Ascending aorta (tissue), 2 donors: ENCODE measurements at regions not wholly inside any gene's neighbourhood (a gene's known extent, or its start where the extent isn't known, plus 50 kb on each side); places are given as distances from the start of the nearest gene placed in this dataset.

Source experiments
- DNase-seq, 2 donors: peaks; one replicate each; pipeline ENCODE4 v3.0.0-alpha.2; 2019; ENCODE audit warnings: low spot score in 2 of 2
- H3K27ac ChIP-seq, 2 donors: fragments of 200-600 bp; sonication (generic); one replicate each; pipeline ENCODE4 v1.5.1; 2016 to 2017; ENCODE audit warnings: mild to moderate bottlenecking in 1 of 2
- H3K27me3 ChIP-seq: fragments of 200-600 bp; sonication (generic); one replicate; pipeline ENCODE4 v1.5.1; 2017
- H3K36me3 ChIP-seq, 2 donors: fragments of 200-600 bp; sonication (generic); one replicate each; pipeline ENCODE4 v1.5.1; 2016
- H3K4me1 ChIP-seq, 2 donors: fragments of 200-600 bp; sonication (generic); one replicate each; pipeline ENCODE4 v1.5.1; 2016 to 2017; ENCODE audit warnings: mild to moderate bottlenecking in 1 of 2
- H3K4me3 ChIP-seq, 2 donors: fragments of 200-600 bp; sonication (generic); one replicate each; pipeline ENCODE4 v1.5.1; 2016 to 2017; ENCODE audit warnings: mild to moderate bottlenecking in 1 of 2
- H3K9me3 ChIP-seq, 2 donors: fragments of 200-600 bp; sonication (generic); one replicate each; pipeline ENCODE4 v1.5.1; 2016
- intact Hi-C: fragments of 100-400 bp; cut with DNase I; formaldehyde crosslinking; loops from one replicate; pipeline ENCODE4 v1.15.1; 2023
- TF ChIP-seq, protein P1 (sequence below), 3 experiments: fragments of 200-600 bp in 2 of 3; fragments of 450-650 bp in 1 of 3; sonication (generic) in 2 of 3; IDR thresholded peaks; one replicate each; pipeline ENCODE4 v1.5.1; 2016 to 2019; ENCODE audit warnings: antibody characterized with exemption in 3 of 3, mild to moderate bottlenecking in 1 of 3, moderate library complexity in 1 of 3

DNA sequence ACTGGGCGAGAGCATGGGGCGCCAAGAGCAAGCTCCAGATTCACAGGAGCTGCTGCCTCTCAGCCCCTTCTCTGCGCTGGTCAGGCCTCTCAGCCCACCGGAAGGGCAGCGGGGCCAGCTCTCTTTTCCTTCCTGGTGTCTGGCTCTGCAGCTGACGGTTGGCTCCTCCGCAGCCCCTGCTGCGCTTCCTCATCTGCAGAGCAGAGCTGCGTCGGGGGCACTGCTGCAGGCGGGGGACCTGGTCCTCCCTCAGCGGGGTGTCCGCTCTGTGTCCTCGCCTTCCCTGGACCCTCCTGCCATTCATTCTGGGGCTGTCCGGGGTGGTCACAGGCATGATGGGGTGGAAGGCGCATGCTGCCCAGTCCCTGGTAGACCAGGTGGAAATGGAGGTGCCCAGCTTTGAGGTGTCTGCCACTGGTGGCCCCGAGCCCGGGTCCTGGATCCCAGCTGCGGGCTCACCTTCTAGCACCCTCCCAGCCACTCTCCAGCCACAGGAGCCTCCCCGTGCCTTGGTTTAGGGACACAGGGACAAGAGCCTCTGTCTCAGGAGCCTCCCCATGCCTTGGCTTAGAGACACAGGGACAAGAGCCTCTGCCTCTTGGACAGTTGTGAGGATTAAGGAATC lies 84.8 kb downstream of the IRF8 start:
- Histone ChIP-seq H3K27me3 (no peaks in the 10 kb centered on the region), H3K4me3 (no peak overlapping the region), H3K36me3 (no peaks in the 10 kb centered on the region), H3K9me3 (no peaks in the 10 kb centered on the region), H3K27ac (no peak overlapping the region), H3K4me1 (no peaks in the 10 kb centered on the region)
- peak in 1 of 2 donors; percentile 47 for DNase-seq
- intact Hi-C loops, result no loop called here
- TF ChIP-seq, protein P1, sequence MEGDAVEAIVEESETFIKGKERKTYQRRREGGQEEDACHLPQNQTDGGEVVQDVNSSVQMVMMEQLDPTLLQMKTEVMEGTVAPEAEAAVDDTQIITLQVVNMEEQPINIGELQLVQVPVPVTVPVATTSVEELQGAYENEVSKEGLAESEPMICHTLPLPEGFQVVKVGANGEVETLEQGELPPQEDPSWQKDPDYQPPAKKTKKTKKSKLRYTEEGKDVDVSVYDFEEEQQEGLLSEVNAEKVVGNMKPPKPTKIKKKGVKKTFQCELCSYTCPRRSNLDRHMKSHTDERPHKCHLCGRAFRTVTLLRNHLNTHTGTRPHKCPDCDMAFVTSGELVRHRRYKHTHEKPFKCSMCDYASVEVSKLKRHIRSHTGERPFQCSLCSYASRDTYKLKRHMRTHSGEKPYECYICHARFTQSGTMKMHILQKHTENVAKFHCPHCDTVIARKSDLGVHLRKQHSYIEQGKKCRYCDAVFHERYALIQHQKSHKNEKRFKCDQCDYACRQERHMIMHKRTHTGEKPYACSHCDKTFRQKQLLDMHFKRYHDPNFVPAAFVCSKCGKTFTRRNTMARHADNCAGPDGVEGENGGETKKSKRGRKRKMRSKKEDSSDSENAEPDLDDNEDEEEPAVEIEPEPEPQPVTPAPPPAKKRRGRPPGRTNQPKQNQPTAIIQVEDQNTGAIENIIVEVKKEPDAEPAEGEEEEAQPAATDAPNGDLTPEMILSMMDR (IDR thresholded peaks at IDR 0.05), result no peak

DNA sequence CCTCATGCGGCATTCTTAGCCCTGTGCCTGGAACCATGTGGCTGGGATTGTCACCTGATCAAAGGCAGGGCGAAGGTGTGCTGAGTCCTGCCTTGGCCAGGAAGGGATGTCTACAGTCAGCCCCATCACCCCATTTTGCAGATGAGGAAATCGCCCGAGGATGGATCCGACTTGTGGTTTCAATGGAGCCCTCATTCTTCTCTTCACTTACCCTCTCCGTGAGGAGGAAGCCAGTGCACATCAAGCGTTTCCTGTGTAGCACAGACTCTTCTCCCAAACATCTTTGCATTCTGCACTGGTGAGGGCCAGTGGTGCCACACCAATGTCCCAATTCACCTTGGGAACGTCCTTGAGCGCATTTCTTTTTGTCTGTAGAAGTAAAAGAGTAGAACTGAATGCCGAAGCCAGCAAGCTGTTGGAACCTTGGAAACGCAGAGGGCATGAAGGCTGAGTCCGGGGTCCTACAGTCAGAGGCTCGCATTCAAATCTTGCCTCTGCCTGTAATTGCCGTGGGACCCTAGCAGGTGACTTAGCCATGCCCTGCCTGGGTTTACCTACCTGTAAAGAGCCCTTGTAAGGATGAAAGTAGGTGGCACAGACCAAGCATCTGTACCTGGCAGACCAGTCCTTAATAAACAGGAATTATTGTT lies 85.4 kb downstream of the IRF8 start:
- no peaks in the 10 kb centered on the region for H3K36me3 ChIP-seq
- H3K27me3 ChIP-seq, result no peaks in the 10 kb centered on the region
- H3K27ac ChIP-seq, result no peak overlapping the region
- TF ChIP-seq, protein P1 (IDR thresholded peaks at IDR 0.05), result no peak
- no peaks in the 10 kb centered on the region for H3K4me1 ChIP-seq
- H3K9me3 ChIP-seq, result no peaks in the 10 kb centered on the region
- H3K4me3 ChIP-seq, result no peak overlapping the region
- intact Hi-C loops, result no loop called here
- DNase-seq, result peak in 1 of 2 donors; percentile 30

DNA sequence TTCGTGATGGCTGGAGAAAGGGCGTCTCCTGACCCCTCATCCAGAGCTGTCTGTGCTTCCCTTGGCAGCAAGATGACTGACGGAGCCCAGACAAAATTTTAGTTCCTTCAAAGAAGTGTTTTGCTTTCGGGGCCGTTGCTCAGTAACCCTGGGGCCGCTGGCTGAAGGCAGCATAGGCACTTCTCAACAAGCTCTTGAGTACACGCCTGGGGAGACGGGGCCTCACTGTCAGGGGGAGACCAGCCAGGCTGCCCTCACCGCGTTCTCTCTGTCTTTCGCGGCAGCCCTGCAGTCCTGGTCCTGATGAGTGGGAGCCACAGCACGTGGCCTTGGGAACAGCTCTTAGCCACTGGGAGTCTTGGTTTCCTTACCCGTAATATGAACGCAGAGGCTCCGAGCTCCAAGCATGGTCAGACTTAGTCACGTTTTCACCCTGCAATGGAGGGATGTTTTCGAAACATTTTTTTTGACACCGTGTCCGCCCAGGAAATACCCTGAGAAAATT lies 86.0 kb downstream of the IRF8 start:
- Histone ChIP-seq H3K27me3 (no peaks in the 10 kb centered on the region), H3K4me3 (no peak overlapping the region), H3K4me1 (no peaks in the 10 kb centered on the region), H3K9me3 (no peaks in the 10 kb centered on the region), H3K27ac (no peak overlapping the region), H3K36me3 (no peaks in the 10 kb centered on the region)
- peak in 1 of 2 donors; percentile 55 for DNase-seq
- intact Hi-C loops, result no loop called here
- TF ChIP-seq, protein P1 (IDR thresholded peaks at IDR 0.05), result no peak

DNA sequence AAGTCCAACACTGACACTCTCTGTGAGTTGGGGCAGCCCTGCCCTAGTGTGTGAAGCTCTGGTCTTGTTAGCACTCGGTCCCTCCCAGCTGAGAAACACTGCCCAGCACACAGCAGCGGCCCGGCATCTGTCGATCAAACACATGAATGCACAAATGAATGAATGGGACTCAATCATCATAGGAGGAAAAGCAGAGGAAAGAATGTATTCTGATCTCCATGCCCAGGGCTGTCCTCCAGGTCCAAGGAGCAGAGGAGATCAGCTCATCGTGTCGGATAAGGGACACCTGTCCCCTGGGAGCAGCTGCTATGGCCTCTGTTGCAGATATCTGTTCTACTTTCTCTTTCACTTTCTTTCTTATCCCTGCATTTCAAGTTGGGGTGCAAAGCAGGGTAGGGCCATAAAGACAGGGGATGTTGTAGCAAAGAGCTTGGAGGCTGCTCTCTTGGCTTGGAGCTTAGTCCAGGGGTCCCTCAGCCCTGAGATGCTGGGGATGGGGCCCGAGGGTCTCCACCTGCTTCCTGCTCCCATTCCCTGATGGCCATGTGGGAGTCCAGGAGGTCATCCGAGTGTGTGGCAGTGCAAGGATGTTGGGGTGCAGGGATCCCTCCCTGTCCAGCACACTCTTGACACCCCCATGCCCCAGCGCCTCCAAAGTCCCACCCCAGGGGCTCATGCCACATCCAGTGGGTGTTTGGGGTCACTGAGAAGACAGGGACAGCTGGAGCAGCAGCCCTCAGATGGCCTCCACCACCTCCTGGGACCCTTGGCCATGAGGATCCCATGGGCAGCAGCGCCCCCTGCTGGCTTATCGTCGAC lies 88.2 kb downstream of the IRF8 start:
- intact Hi-C loops, result loop anchor here (2.0 kb wide), 1 partner anchor 166 kb away; no protein-coding TSS in a partner anchor

DNA sequence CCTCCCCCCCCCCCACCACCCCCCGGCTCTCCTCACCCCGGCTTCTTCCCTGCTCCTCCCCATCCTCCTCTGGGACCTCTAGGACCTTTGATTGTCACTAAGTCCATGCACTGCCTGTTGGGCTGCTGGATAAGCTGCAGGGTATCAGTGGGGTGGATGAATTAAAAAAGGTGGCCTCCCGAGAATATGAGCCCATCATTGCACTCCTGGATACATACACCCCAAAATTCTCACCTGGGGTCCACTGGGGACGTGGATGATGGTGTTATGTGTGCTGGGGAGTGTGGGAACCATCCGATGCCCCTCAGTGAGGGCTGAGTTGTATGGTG lies 88.8 kb downstream of the IRF8 start:
- no peak overlapping the region for H3K27ac ChIP-seq
- intact Hi-C loops, result loop anchor here (2.0 kb wide), 1 partner anchor 167 kb away; no protein-coding TSS in a partner anchor
- no peak overlapping the region for H3K4me3 ChIP-seq
- TF ChIP-seq, protein P1 (IDR thresholded peaks at IDR 0.05), result no peak
- H3K36me3 ChIP-seq, result no peaks in the 10 kb centered on the region
- no peaks in the 10 kb centered on the region for H3K4me1 ChIP-seq
- no peaks in the 10 kb centered on the region for H3K27me3 ChIP-seq
- H3K9me3 ChIP-seq, result no peaks in the 10 kb centered on the region
- no peak for DNase-seq

More for the DNA sequence above, 88.2 kb downstream of the IRF8 start:
- Histone ChIP-seq H3K4me1 (no peaks in the 10 kb centered on the region), H3K27me3 (no peaks in the 10 kb centered on the region), H3K27ac (no peak overlapping the region), H3K9me3 (no peaks in the 10 kb centered on the region), H3K36me3 (no peaks in the 10 kb centered on the region), H3K4me3 (no peak overlapping the region)
- TF ChIP-seq, protein P1 (IDR thresholded peaks at IDR 0.05), result peak; percentile 7 to 55 (median 11)
- DNase-seq, result no peak
